Cardiac fibroblast (primary cell): ENCODE measurements at regions not wholly inside any gene's neighbourhood (a gene's known extent, or its start where the extent isn't known, plus 50 kb on each side); places are given as distances from the start of the nearest gene placed in this dataset.
A peak's percentile ranks its signal among the peaks of the same experiment; 100 is the strongest.

ENCODE experiments used
- DNase-seq, 2 donors: peaks; one replicate each; pipeline versions ENCODE4 v3.0.0 to v3.0.0-alpha.2; 2010; ENCODE audit warnings: low read depth in 2 of 2
- H3K4me3 ChIP-seq, 2 donors: replicated peaks in 1 of 2; 1 replicate in 1 of 2; 2 replicates in 1 of 2; pipeline ENCODE4 v1.5.1; 2011; ENCODE audit warnings: low read depth in 2 of 2, low read length in 2 of 2, mild to moderate bottlenecking in 2 of 2, moderate library complexity in 1 of 2
- CTCF ChIP-seq: IDR thresholded peaks from one replicate; pipeline ENCODE4 v1.5.1; 2011; ENCODE audit warnings: low read depth, mild to moderate bottlenecking, low read length, inconsistent platforms

DNA sequence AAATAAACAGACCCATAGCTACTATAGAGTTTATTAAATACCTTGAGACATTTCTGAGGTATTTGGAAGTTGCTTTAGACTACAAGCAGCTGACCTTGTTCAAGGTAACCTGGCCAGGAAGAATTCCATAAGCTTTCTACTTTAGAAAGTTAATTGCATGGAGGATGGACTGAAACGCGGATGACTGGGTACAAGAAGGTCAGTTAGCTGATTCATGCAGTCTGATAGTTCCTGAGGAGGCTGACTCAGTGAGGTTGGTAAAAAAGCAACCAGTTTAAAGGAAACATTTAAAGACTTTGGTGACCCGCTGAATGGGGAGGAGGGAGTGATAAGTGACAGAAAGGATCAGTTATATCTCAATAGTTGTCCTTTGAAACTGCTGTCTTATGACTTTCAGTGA, 670.1 kb upstream of the CDH9 start:
- DNase-seq: peak in 1 of 2 donors; percentile 2
- TF ChIP-seq CTCF: no peak
- no peak overlapping the region for H3K4me3 ChIP-seq

GRCh38 chr5:27706832-27707231, 668.4 kb upstream of the CDH9 start:
- DNase-seq: no peak
- no peak for TF ChIP-seq CTCF
- no peak overlapping the region for H3K4me3 ChIP-seq

DNA sequence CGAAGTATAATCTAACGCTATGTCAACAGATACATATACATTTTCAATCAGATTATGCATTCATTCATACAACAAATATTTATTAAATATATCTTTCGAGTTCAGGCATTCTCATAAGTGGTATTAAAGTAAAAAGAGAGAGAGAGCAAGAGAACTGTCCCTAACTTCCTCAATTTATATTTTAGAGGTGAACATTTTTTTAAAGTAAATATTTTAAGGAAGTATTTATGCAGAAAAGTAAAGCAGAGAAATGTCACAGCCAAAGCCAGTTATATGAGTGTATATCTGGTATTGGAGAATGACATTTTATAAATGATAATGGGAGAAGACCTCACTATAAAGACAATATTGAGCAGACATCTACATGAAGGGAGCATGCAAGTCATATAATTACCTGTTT, 667.3 kb upstream of the CDH9 start:
- DNase-seq: no peak
- no peak overlapping the region for H3K4me3 ChIP-seq
- TF ChIP-seq CTCF: no peak

DNA sequence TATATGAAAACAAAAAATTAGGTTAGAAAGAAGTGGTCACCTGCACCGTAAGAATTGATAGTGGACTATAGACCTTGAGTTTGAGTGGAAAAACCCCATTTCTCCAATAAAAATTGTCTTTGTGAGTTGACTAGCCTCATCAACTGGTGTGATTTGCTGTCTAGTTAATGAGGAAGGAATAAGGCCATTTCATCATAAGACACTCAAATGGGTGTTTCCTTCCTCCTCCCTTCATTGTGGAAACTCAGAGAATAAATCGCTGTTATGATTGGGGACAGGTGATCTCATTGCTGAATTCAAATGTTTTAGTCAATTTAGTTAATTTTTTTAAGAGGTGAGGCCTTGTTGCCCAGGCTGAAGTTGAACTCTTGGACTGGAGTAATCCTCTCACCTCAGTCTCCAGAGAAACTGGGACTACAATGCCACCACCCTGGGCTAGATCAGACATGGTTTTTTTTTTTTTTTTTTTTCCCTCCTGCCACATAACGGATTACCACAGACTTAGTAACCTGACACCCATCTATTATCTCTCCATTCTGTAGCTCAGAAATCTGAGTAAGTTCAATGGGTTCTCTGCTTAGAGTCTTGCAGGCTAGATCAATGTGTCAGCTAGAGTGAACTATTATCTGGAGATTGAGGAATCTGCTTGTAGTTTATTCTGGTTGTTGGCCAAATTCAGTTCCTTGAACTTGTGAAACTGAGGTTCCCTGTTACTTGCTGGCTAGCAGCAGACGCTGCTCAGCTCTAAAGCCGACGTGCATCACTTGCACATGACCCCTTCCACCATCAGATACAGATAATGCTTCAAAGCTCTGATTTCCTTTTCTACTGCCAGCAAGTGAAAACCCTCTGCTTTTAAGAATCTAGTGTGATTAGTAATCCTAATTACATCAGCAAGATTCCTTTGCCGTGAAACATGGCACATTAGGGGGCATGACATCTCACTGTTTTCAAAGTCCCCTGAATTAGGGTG, 663.8 kb upstream of the CDH9 start:
- H3K4me3 ChIP-seq: no peak overlapping the region
- TF ChIP-seq CTCF: no peak
- DNase-seq: peak; percentile 1 to 55

DNA sequence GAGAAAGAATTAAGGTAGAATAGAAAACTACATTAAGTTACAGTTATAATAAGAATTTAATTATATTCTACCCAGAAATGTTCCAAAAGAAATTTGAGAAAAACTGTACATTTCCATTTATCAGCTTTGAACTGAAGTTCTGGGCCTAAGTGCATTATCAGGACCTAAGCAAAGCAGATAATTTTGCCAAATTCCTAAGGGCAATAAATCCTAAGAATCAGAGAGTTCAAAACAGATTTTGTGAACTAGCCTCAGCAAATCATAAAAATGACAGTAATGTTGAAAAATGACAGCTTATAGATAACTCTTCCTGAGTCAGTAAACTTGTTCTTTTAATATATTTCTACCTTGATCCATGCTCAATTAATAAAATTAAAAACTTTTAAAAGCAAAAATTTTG, 662.1 kb upstream of the CDH9 start:
- TF ChIP-seq CTCF: no peak
- no peak for DNase-seq
- no peak overlapping the region for H3K4me3 ChIP-seq

DNA sequence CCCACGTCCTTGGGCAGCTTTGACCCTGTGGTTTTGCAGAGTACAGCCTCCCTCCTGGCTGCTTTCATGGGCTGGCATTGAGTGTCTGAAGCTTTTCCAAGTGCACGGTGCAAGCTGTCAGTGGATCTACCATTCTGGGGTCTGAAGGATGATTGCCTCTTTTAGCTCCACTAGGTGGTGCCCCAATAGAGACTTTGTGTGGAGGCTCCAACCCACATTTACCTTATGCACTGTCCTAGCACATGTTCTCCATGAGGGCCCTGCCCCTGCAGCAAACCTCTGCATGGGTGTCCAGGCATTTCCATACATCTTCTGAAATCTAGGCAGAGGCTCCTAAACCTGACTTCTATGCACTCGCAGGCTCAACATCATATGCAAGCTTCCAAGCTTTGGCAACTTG, 644.2 kb upstream of the CDH9 start:
- TF ChIP-seq CTCF: no peak
- no peak overlapping the region for H3K4me3 ChIP-seq
- peak; percentile 1 to 14 for DNase-seq
